Suppressor macrophage (primary cell): ENCODE measurements at regions not wholly inside any gene's neighbourhood (a gene's known extent, or its start where the extent isn't known, plus 50 kb on each side); places are given as distances from the start of the nearest gene placed in this dataset.

Experiments
- DNase-seq, 4 experiments: peaks; one replicate each; pipeline ENCODE4 v3.0.0-alpha.2; 2020 to 2022

- no peak for DNase-seq
Observed at GRCh38 chr16:65661558-65661957, 539.7 kb upstream of the CDH11 start.

DNA sequence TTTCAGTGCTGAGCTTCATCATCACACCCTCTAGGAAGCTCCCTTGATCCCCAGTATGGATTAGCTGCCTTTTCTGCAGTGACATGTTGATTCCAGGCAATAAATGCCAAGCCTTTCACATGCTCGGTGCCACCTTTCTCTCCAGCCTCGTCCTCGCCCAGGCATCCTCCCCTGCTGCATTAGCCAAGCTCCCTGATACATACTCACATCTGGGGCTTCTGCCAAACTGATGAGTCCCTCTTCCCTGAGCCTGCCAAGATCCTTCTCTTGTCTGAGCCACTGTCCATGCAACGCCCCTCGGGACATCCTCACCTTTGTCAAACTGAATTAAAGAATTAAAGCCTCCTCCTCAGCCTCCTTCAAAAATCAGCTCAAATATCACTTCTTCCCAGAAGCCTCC, 538.5 kb upstream of the CDH11 start:
- DNase-seq, result no peak

GRCh38 chr16:65659758-65660157, 537.9 kb upstream of the CDH11 start:
- DNase-seq, result no peak

DNA sequence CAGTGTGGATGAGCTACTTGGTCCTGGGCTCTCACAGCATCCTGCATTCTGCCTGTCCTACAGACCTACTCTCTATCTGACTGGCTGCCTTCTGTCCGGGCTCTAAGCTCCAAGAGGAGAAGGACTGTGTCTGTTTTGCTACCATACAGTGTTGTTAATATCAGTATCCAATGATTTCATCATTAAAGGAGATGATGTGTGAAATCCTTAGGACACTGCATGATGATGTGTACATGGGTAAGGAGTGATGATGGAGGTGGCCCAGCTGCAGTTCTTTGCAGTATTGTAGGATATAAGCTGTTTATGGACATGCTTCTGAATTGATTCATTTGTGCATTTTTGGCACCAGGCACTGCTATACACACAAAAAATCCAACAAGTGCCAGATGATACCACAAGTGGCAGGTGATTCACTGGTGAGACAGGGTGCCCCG, 536.9 kb upstream of the CDH11 start:
- no peak for DNase-seq

GRCh38 chr16:65658349-65658748, 536.5 kb upstream of the CDH11 start:
- peak; percentile 9 to 58 (median 32) for DNase-seq

DNA sequence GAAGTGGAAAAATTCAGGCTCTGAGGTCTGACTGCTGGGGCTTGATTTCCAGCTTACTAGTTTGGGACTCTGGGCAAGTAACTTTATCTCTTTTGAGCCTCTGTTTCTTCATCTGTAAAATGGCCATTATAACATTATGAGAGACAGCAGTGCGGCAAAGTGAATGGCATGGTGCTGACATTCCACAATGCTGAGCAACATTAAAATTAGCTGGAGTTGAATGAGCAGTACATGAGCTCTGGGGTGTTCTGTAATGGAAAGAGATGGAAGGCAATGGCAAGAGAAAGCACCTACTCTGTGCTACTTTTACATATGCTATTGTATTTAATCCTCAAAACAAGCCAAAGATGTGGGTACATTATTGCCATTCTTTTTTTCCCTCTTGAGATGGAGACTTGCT, 535.7 kb upstream of the CDH11 start:
- no peak for DNase-seq

- no peak for DNase-seq
Observed at GRCh38 chr16:65657071-65657494, 535.2 kb upstream of the CDH11 start.

DNA sequence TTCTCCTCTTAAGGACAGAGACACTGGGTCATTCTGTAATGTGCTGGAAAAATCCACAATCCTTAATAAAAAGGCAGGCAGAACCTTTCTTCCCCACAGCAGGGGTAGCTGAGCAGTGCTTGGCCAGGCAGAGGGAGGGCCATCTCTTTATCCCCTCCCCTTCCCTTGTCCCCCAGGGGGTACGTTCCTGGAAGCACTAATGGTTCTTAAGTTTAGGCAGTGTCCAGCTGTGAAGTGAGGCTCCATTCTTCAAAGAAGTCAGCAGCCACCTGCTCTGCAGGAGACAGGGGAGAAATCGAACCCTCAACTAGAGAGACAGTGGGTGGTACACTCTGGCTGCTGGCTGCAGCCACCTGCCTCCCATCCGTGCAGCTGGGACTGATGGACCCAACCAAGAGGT, 533.9 kb upstream of the CDH11 start:
- no peak for DNase-seq

- DNase-seq, result no peak
Observed at GRCh38 chr16:65648101-65648500, 526.2 kb upstream of the CDH11 start.

GRCh38 chr16:65644821-65645220, 523.0 kb upstream of the CDH11 start:
- no peak for DNase-seq

- DNase-seq, result no peak
Observed at GRCh38 chr16:65641762-65642289, 520.0 kb upstream of the CDH11 start.

- no peak for DNase-seq
Observed at GRCh38 chr16:65641049-65641761, 519.3 kb upstream of the CDH11 start.

DNA sequence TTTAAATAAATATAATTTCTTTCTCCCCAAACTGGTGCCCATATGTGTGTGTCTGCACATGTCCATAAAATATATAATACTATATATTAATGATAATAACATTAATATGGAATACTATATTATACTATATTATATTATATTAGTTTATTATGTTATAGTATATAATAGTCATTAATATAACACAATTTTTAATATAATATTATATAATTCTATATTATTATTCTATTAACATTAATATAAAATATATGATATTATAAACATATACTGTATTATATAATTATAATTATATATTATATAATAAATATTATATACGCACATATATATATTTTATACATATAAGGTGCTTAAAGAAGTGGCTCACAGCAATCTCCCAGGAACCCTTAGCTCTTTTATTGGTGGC, 513.0 kb upstream of the CDH11 start:
- no peak for DNase-seq

DNA sequence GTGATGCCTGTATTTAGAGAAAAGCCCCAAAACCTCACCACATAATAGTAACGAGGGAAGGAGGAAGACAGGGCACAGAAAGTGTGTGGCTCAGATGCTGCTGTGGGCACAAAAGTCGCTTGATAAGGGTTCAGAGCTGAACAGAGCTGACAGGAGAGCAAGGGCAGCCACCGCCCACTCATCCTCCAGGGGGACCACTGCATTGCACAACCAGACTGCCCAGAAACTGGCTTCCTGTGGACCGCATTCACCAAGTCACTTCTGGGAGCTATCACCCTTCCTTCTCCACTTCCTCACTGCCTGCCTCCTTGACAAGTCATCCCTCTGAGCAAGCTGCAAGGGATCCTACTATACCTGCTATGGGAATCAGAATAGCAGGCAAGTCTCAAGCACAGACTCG, 512.4 kb upstream of the CDH11 start:
- no peak for DNase-seq

DNA sequence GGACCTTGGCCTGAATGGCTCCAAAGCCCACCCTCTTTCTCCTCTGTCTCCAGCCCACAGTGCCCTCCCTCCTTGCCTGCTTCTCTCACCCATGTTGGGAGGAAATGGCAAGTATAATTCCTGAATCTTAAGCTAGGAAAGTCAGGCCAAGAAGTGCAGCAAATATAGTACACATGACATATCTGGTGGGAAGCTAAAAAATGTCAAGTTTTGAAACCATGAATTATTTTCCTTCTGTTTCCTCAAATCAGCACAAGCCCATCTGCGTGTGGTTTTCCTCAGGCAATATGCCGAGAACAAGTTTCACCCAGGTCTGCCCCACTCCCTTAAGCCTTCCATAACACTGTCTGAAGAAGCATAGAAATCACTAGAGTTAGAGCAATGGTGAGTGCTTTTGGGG, 502.8 kb upstream of the CDH11 start:
- no peak for DNase-seq

- DNase-seq, result no peak
Observed at GRCh38 chr16:65624229-65624628, 502.4 kb upstream of the CDH11 start.

DNA sequence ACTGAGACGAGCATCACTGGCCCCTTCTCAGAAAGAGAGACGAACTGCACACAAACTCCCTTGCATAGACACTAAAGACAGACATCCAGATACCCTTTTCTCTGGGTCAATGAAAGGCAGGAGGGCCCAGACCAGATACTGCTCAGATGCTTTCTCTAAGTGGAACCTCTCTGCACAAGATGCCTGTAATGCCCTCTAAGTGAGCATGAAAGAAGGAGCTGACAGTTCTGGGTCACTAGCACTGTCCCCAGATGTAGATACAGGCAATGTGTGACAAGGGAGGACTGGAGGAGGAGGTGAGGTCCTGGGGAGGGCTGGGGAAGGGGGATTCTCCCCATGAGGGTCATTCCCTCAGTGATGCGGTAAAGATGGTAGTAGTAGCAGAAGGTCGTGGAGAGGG, 501.0 kb upstream of the CDH11 start:
- no peak for DNase-seq

- DNase-seq, result no peak
Observed at GRCh38 chr16:65622151-65622550, 500.3 kb upstream of the CDH11 start.

DNA sequence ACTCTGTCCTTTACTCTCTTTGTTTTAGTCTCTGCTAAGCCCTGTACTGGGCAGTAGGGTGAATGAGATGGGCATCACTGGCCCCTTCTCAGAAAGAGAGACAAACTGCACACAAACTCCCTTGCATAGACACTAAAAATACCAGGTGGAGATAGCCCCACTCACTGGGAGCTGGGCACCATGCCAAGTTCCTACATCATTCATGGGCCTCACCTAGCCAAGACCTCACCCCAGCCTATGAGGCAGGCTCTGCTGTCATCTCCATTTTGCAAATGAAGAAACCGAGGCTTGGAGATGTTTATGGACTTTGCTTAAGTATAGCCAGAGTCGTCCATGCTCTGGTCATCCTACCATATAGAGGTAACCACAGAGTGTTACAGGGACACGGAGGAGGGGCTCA, 499.8 kb upstream of the CDH11 start:
- DNase-seq, result no peak

DNA sequence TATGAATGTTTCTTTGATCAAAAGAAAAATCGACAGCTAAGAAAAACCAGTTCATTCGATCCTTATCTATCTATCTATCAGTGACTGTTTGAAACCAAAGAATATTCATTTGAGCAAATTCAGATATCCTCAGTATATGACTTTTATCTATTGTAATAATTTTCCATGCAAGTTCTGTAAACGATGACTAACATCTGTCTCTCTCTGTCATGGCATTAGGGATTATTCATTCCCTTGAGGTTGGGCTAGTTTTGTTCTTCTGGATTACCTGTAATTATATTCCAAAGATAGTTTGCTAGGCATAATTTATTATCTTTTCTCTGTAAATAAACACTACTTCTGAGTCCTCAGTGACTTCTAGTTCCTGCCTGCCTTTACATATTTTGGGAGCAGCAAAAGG, 497.7 kb upstream of the CDH11 start:
- DNase-seq, result no peak

GRCh38 chr16:65618931-65619330, 497.1 kb upstream of the CDH11 start:
- DNase-seq, result no peak

GRCh38 chr16:65618333-65618732, 496.5 kb upstream of the CDH11 start:
- DNase-seq, result no peak

- DNase-seq, result no peak
Observed at GRCh38 chr16:65617421-65617820, 495.6 kb upstream of the CDH11 start.

DNA sequence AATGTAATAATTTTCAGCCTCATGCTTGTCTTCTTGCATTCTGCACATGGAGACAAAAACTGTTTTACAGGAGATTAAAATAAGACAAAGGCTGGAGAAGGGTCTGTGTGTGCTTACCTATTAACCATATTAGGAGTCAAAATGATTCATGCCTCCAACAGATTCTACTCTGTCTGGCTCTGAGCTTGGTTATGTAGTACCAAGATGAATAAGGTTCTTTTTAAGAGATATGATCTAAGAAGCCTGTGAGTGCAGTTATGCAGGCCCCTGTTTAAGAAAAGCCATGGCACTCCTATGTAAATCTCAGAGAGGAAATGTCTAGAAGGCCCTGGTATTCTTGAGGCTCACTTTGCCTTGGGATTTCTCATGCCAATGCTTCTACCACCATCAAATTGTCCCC, 486.6 kb upstream of the CDH11 start:
- no peak for DNase-seq

DNA sequence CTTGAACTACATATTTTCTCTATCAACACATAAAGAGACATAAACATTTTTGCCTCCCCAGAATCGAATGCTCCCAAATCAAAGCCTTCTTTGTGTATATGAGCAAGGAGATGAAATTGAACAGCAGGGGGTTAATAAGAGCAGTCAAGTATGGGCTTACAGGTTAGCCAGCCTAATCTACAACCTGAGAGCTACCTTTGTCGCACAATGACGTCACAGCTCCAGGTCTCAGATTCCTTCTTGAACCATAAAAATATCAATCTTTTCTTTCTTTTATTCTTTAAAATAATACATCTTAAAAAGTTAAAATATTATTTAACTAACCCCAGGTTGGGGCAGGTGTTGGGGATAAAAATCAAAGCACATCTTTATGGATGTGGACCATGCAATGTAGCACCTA, 482.9 kb upstream of the CDH11 start:
- no peak for DNase-seq
